ENCODE measurements at regions not wholly inside any gene's neighbourhood (a gene's known extent, or its start where the extent isn't known, plus 50 kb on each side); places are given as distances from the start of the nearest gene placed in this dataset.

GRCh38 chrX:128165884-128166408 is 113.7 kb upstream of the ACTRT1 start:
- Histone ChIP-seq H3K79me2 (ENCODE audit: control insufficient read depth, insufficient read depth, low read length) (no peaks in the 10 kb centered on the region), H3K36me3 (ENCODE audit: control insufficient read depth in 2 of 2, insufficient read depth in 2 of 2, low read length in 1 of 2) (no peaks in the 10 kb centered on the region), H2AFZ (ENCODE audit: control insufficient read depth, low read depth, low read length) (no peak overlapping the region), H3K27me3 (replicated peaks in 1 of 2; ENCODE audit: control insufficient read depth in 2 of 2, insufficient read depth in 2 of 2, low read length in 1 of 2) (no peaks in the 10 kb centered on the region), H3K4me3 (no peak overlapping the region), H3K4me1 (ENCODE audit: control insufficient read depth, insufficient read depth, low read length) (no peaks in the 10 kb centered on the region), H4K20me1 (ENCODE audit: control insufficient read depth, insufficient read depth) (no peaks in the 10 kb centered on the region; the same call in 1 of the 2 replicates), H3K4me2 (ENCODE audit: control insufficient read depth, insufficient read depth) (no peak overlapping the region), H3K9me3 (replicated peaks; ENCODE audit: control insufficient read depth, insufficient read depth, low read length) (no peaks in the 10 kb centered on the region), H3K9ac (ENCODE audit: control insufficient read depth, insufficient read depth, low read length) (no peak overlapping the region), H3K27ac (ENCODE audit: control insufficient read depth, insufficient read depth) (no peak overlapping the region)
- WGBS (ENCODE audit: insufficient coverage, insufficient replicate concordance, low lambda C conversion rate, missing lambda C conversion rate): 22% methylated on average over 2 of the region's 2 CpGs
- no TSS peak for BruUV-seq (replicated peaks)
- TF ChIP-seq NRF1 (conservative IDR thresholded peaks at IDR 0.05; ENCODE audit: low read depth, low read length): no peak
- TF ChIP-seq MAX (IDR thresholded peaks at IDR 0.05; ENCODE audit: low read depth, low read length): no peak
- TF ChIP-seq YBX1 (IDR thresholded peaks at IDR 0.05): no peak
- no peak for TF ChIP-seq RELB (IDR thresholded peaks at IDR 0.05; ENCODE audit: low read depth)
- no peak for TF ChIP-seq TCF12 (IDR thresholded peaks at IDR 0.05; ENCODE audit: low read depth, low read length)
- no peak for TF ChIP-seq ZNF24 (IDR thresholded peaks at IDR 0.05)
- no peak for TF ChIP-seq NR2F1 (conservative IDR thresholded peaks at IDR 0.05)
- TF ChIP-seq NFXL1 (IDR thresholded peaks at IDR 0.05; ENCODE audit: borderline replicate concordance): no peak
- TF ChIP-seq ZBTB11 (CRISPR knock-in tag; IDR thresholded peaks at IDR 0.05): no peak
- no peak for TF ChIP-seq ETV6 (conservative IDR thresholded peaks at IDR 0.05 in 1 of 2, IDR thresholded peaks at IDR 0.05 in 1 of 2; ENCODE audit: borderline replicate concordance in 1 of 2, low read depth in 1 of 2)
- TF ChIP-seq ZSCAN29 (IDR thresholded peaks at IDR 0.05): no peak
- TF ChIP-seq MYC (IDR thresholded peaks at IDR 0.05; ENCODE audit: insufficient read depth, insufficient read length, insufficient replicate concordance, low read length, severe bottlenecking): no peak
- TF ChIP-seq KAT2A (conservative IDR thresholded peaks at IDR 0.05; ENCODE audit: control insufficient read depth, low read depth, low read length): no peak
- TF ChIP-seq GATAD2B (conservative IDR thresholded peaks at IDR 0.05; ENCODE audit: low read depth): no peak
- TF ChIP-seq IKZF1 (conservative IDR thresholded peaks at IDR 0.05): no peak
- no peak for TF ChIP-seq HDGF (IDR thresholded peaks at IDR 0.05)
- no peak for TF ChIP-seq ZNF274 (IDR thresholded peaks at IDR 0.05; ENCODE audit: insufficient read depth, insufficient read length)
- TF ChIP-seq EED (IDR thresholded peaks at IDR 0.05; ENCODE audit: low read depth): no peak
- no peak for TF ChIP-seq MTA3 (IDR thresholded peaks at IDR 0.05; ENCODE audit: borderline replicate concordance, low read length)
- no peak for TF ChIP-seq PKNOX1 (IDR thresholded peaks at IDR 0.05)
- intact Hi-C loops (cut with micrococcal nuclease; ENCODE audit: unreplicated experiment) (no loop called here), in situ Hi-C loops (cut with MboI) (no loop called here)
- RAD21 ChIA-PET (ENCODE audit: unreplicated experiment): no interaction called here
- DNase-seq (ENCODE audit: low read depth, low spot score) (no peak), ATAC-seq (no peak), FAIRE-seq (no peak)
- POLR2A ChIA-PET: no interaction called here
- CTCF ChIA-PET: interaction anchor here (0.6 kb wide), 1 partner anchor 356 kb away, joined by 3 read pairs; no protein-coding TSS in a partner anchor
- SMC1A ChIA-PET (ENCODE audit: uncharacterized antibody, unreplicated experiment): no interaction called here
